AG08395 (cell line): ENCODE measurements at regions not wholly inside any gene's neighbourhood (a gene's known extent, or its start where the extent isn't known, plus 50 kb on each side); places are given as distances from the start of the nearest gene placed in this dataset.

ENCODE experiments used
- DNase-seq: peaks from one replicate; pipeline ENCODE4 v3.0.0; 2012; ENCODE audit warnings: mixed read lengths, low spot score

- no peak for DNase-seq
Measured at GRCh38 chr11:42490506-42490905, 821.3 kb upstream of the API5 start.

GRCh38 chr11:42494459-42494858 is 817.3 kb upstream of the API5 start:
- no peak for DNase-seq

GRCh38 chr11:42498971-42499370 is 812.8 kb upstream of the API5 start:
- DNase-seq, result no peak

GRCh38 chr11:42502151-42502550 is 809.6 kb upstream of the API5 start:
- DNase-seq, result no peak

GRCh38 chr11:42521994-42522393 is 789.8 kb upstream of the API5 start:
- DNase-seq, result no peak

- peak; percentile 48 for DNase-seq
Measured at GRCh38 chr11:42524534-42525227, 787.1 kb upstream of the API5 start.

GRCh38 chr11:42526426-42526825 is 785.4 kb upstream of the API5 start:
- DNase-seq, result no peak

- DNase-seq, result no peak
Measured at GRCh38 chr11:42528471-42528870, 783.3 kb upstream of the API5 start.

GRCh38 chr11:42528911-42529310 is 782.9 kb upstream of the API5 start:
- no peak for DNase-seq

- DNase-seq, result no peak
Measured at GRCh38 chr11:42536611-42537360, 775.0 kb upstream of the API5 start.

- no peak for DNase-seq
Measured at GRCh38 chr11:42542336-42542735, 769.5 kb upstream of the API5 start.

GRCh38 chr11:42543844-42544419 is 767.9 kb upstream of the API5 start:
- no peak for DNase-seq

GRCh38 chr11:42544726-42545125 is 767.1 kb upstream of the API5 start:
- DNase-seq, result no peak

- no peak for DNase-seq
Measured at GRCh38 chr11:42545954-42546353, 765.8 kb upstream of the API5 start.

- no peak for DNase-seq
Measured at GRCh38 chr11:42552786-42553185, 759.0 kb upstream of the API5 start.

- DNase-seq, result no peak
Measured at GRCh38 chr11:42555190-42555589, 756.6 kb upstream of the API5 start.

GRCh38 chr11:42571131-42571877 is 740.5 kb upstream of the API5 start:
- no peak for DNase-seq

GRCh38 chr11:42571878-42572610 is 739.8 kb upstream of the API5 start:
- DNase-seq, result no peak

GRCh38 chr11:42576318-42576717 is 735.5 kb upstream of the API5 start:
- DNase-seq, result no peak

GRCh38 chr11:42589286-42589685 is 722.5 kb upstream of the API5 start:
- DNase-seq, result no peak

- no peak for DNase-seq
Measured at GRCh38 chr11:42591841-42592240, 720.0 kb upstream of the API5 start.

- no peak for DNase-seq
Measured at GRCh38 chr11:42593441-42593840, 718.4 kb upstream of the API5 start.
